Skin epidermis (tissue), 12 donors: ENCODE measurements at regions not wholly inside any gene's neighbourhood (a gene's known extent, or its start where the extent isn't known, plus 50 kb on each side); places are given as distances from the start of the nearest gene placed in this dataset.

Source experiments
- H3K27ac ChIP-seq, 21 experiments: fragments of 200-600 bp; sonication (generic) in 11 of 21; one replicate each; pipeline ENCODE4 v1.5.0; 2020; ENCODE audit warnings: mild to moderate bottlenecking in 3 of 21, inconsistent platforms in 2 of 21, moderate library complexity in 2 of 21
- H3K4me3 ChIP-seq, 7 experiments: fragments of 200-600 bp; sonication (generic) in 2 of 7; one replicate each; pipeline ENCODE4 v1.5.0; 2020; ENCODE audit warnings: inconsistent platforms in 2 of 7, mild to moderate bottlenecking in 2 of 7, moderate library complexity in 1 of 7

GRCh38 chr4:64520421-64520820, 111.2 kb upstream of the TECRL start:
- Histone ChIP-seq H3K4me3 (no peak overlapping the region), H3K27ac (no peak overlapping the region)

GRCh38 chr4:64518600-64518999, 109.3 kb upstream of the TECRL start:
- H3K27ac ChIP-seq: no peak overlapping the region
- no peak overlapping the region for H3K4me3 ChIP-seq

DNA sequence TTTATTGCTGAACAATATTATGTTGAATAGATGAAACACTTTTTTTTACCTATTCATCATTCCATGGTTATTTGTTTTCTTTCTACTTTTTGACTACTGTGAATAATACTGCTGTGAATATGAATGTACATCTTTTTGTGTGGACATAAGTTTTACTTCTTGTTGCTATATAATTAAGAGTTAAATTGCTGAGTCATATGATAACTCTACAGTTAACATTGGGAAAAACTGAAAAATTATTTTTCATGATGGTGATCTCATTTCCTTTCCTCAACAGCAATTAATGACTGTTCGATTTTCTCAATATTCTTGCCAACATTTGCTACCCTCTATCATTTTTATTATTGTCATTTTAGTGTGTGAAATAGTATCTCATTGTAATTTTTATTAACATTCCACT, 106.9 kb upstream of the TECRL start:
- no peak overlapping the region for H3K27ac ChIP-seq
- H3K4me3 ChIP-seq: no peak overlapping the region

GRCh38 chr4:64508089-64508488, 98.8 kb upstream of the TECRL start:
- H3K4me3 ChIP-seq: no peak overlapping the region
- no peak overlapping the region for H3K27ac ChIP-seq

- Histone ChIP-seq H3K4me3 (no peak overlapping the region), H3K27ac (no peak overlapping the region)
Measured at GRCh38 chr4:64503945-64504675, 94.9 kb upstream of the TECRL start.

DNA sequence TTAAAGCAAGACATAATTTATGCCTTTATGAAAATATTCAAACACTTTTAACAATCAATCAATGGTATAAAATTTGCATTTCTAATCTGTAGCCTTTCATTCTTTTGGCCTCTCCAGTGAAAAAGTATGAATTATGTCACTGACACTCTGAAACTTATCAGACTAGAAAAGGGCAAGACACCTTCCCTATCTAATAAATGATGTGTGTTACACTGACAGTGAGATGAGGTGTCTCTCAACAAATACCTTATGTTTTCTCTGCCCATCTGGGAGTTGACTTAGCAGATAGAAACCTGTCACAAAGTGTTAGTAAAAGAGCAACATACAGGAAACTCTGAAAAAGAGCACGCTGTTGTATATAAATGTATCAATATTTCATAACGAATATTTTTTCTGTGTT, 94.2 kb upstream of the TECRL start:
- H3K27ac ChIP-seq: no peak overlapping the region
- H3K4me3 ChIP-seq: no peak overlapping the region

DNA sequence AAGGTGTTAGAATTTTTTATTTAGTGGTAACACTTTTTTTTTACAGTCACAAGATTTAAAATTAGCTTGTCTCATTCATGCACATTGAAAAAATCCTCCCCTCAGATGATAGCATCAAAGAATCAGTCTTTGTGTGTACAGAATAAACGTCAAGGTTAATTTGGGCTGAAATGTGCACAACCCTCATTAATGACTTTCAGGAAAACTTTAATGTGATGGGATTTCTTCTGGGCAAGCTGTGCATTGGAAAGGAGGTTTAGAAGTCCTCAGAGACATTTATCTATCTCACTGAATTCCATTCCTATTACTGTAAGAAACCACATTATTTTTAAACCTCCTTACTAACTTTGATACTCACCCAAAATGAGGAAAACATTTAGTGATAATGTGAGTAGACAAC, 88.2 kb upstream of the TECRL start:
- Histone ChIP-seq H3K27ac (no peak overlapping the region), H3K4me3 (no peak overlapping the region)

DNA sequence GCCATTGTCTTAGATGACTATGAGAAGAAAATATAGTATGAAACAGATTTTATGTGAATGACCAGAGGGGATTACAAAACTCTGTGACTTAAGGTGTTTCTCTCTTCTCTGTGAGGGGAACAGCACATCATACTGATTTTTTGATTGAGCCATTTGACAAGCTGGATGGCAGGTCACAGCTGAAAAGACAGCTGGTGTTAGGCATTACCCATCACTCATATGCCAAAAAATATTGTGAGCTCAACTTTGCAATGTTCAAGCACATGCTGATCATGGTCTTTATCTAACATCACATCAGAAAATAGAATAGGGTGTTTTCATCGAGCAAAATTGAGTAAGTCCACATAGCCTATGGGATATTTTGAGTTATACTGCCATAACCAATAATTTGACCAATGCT, 86.7 kb upstream of the TECRL start:
- H3K27ac ChIP-seq: no peak overlapping the region
- H3K4me3 ChIP-seq: no peak overlapping the region

DNA sequence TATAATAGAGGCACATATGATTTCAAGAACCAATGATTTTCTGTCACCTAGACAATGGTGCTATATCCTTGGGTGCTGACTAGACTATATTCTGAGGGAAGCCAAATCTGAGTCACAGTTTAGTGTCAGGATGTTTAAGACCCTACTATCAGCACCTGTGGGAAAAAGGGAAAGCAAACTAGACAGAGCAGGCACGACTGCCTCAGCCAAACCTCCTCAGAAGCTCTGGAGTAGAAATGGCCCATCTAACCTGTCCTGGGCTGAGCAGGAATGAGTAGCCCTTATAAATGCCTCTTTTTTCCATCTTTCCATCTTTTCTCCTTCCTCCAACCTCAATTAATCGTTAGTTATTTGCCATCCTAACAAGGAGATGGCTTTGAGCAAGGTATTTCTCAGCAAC, 80.4 kb upstream of the TECRL start:
- H3K4me3 ChIP-seq: no peak overlapping the region
- H3K27ac ChIP-seq: no peak overlapping the region

- Histone ChIP-seq H3K27ac (no peak overlapping the region), H3K4me3 (no peak overlapping the region)
Measured at GRCh38 chr4:64479338-64479737, 70.1 kb upstream of the TECRL start.

GRCh38 chr4:64477127-64477526, 67.9 kb upstream of the TECRL start:
- H3K4me3 ChIP-seq: no peak overlapping the region

DNA sequence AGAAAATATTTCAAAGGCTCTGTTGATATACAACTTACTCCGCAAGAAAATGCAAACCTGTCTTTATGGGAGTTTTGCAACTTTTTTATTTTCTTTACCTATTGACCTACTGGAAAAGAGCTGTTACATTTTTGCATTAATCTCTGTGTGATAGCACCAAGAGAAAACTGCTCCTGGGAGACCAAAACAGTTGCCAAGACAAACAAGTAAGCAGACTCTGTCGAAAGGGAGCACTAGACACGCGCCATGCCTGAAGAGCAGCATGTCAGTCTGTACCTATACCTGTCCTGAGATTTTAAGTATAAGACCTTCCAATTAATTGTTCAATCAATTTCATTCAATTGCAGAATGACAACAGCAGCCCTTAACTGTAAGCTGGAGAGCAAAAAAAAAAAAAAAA, 56.0 kb upstream of the TECRL start:
- no peak overlapping the region for H3K27ac ChIP-seq
- no peak overlapping the region for H3K4me3 ChIP-seq

More at GRCh38 chr4:64477127-64477526, 67.9 kb upstream of the TECRL start:
- no peak overlapping the region for H3K27ac ChIP-seq

- no peak overlapping the region for H3K4me3 ChIP-seq
- no peak overlapping the region for H3K27ac ChIP-seq
Measured at GRCh38 chr4:64464581-64464980, 55.3 kb upstream of the TECRL start.
